A673 (cell line): ENCODE measurements at regions not wholly inside any gene's neighbourhood (a gene's known extent, or its start where the extent isn't known, plus 50 kb on each side); places are given as distances from the start of the nearest gene placed in this dataset.

Experiments
- BruUV-seq: library from RNA; stranded (reverse); fragments of 400-500 nt; replicated peaks from 2 replicates; lab custom pipeline; 2021; lab: Mats Ljungman, UMichigan
- CTCF ChIA-PET: fragments of 300-600 bp; sonication (Branson Sonifier 250); formaldehyde crosslinking; loops from one replicate; lab custom pipeline; 2022; ENCODE audit warnings: antibody characterized with exemption; lab: Charles Lee
- POLR2A ChIA-PET: fragments of 300-600 bp; sonication (Branson Sonifier 250); formaldehyde crosslinking; loops from one replicate; lab custom pipeline; 2022; ENCODE audit warnings: antibody characterized with exemption; ENCODE audit not compliant: low non-redundant PET; lab: Charles Lee
- DNase-seq: peaks from one replicate; pipeline ENCODE4 v3.0.0-alpha.2; 2015; ENCODE audit warnings: low spot score
- H3K27ac ChIP-seq: fragments of 200-600 bp; sonication (generic); 2 replicates; pipeline ENCODE4 v1.5.1; 2016; ENCODE audit warnings: mixed run types, low read depth, mild to moderate bottlenecking, mixed read lengths, antibody characterized with exemption, low read length; ENCODE audit not compliant: poor library complexity, severe bottlenecking
- H3K27me3 ChIP-seq: fragments of 200-600 bp; sonication (generic); replicated peaks from 2 replicates; pipeline ENCODE4 v1.6.1; 2017; ENCODE audit warnings: mixed run types, low read depth, mild to moderate bottlenecking, mixed read lengths, antibody characterized with exemption, low read length; ENCODE audit not compliant: insufficient read depth, poor library complexity
- H3K36me3 ChIP-seq: fragments of 200-600 bp; sonication (generic); 2 replicates; pipeline ENCODE4 v1.6.1; 2016; ENCODE audit warnings: mixed run types, mild to moderate bottlenecking, mixed read lengths, antibody characterized with exemption, low read length; ENCODE audit not compliant: insufficient read depth, poor library complexity, severe bottlenecking
- H3K4me1 ChIP-seq: fragments of 200-600 bp; sonication (generic); 2 replicates; pipeline ENCODE4 v1.6.1; 2017; ENCODE audit warnings: mixed run types, mild to moderate bottlenecking, mixed read lengths, antibody characterized with exemption, low read length; ENCODE audit not compliant: insufficient read depth, poor library complexity, severe bottlenecking
- H3K4me3 ChIP-seq: fragments of 200-600 bp; sonication (generic); 2 replicates; pipeline ENCODE4 v1.5.1; 2016; ENCODE audit warnings: low read depth, mixed run types, mild to moderate bottlenecking, mixed read lengths, low read length; ENCODE audit not compliant: poor library complexity, severe bottlenecking
- H3K9me3 ChIP-seq: fragments of 200-600 bp; sonication (generic); 2 replicates; pipeline ENCODE4 v1.6.1; 2016; ENCODE audit warnings: mixed run types, low read depth, mild to moderate bottlenecking, mixed read lengths, antibody characterized with exemption, low read length; ENCODE audit not compliant: poor library complexity, severe bottlenecking
- EZH2 ChIP-seq: fragments of 200-600 bp; sonication (generic); IDR thresholded peaks from 2 replicates; pipeline ENCODE4 v1.6.1; 2017; ENCODE audit warnings: borderline replicate concordance, low read depth, mild to moderate bottlenecking, mixed read lengths, antibody characterized with exemption, low read length; ENCODE audit not compliant: poor library complexity, severe bottlenecking
- intact Hi-C: fragments of 100-400 bp; cut with micrococcal nuclease; formaldehyde crosslinking; loops from one replicate; pipeline ENCODE4 v1.10.0; 2022; ENCODE audit not compliant: unreplicated experiment
- TF ChIP-seq, protein P1 (sequence below): fragments of 300-800, 200-600 bp; sonication (generic); conservative IDR thresholded peaks from 2 replicates; pipeline ENCODE4 v1.5.1; 2017; ENCODE audit warnings: low read depth, mild to moderate bottlenecking, antibody characterized with exemption, low read length, moderate library complexity, mixed read lengths

DNA sequence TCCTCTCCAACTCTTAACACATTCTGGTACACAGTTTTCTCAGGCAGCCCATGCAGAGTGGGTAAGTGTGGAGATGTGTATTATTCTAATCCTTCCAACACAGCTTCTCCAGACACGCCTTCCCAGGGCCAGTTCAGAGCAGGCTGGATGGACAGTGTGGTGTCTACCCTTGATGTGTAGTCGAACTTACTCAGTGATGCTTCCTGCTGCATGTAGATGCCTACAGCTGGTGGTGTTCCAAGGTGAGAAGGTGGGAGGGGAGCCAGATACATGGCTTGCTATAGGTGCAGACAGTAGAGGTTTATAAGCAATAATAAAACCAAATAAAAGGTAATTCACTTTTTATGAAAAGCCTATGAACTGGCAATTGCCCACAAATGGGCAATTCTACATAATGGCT is 104.0 kb downstream of the QRSL1 start:
- ChIA-PET POLR2A (no interaction called here), CTCF (no interaction called here)
- no peak for DNase-seq
- H3K4me1 ChIP-seq, result no peaks in the 10 kb centered on the region
- no peak overlapping the region for H3K27ac ChIP-seq
- no peaks in the 10 kb centered on the region for H3K9me3 ChIP-seq
- no peaks in the 10 kb centered on the region for H3K36me3 ChIP-seq
- BruUV-seq, result no TSS peak
- TF ChIP-seq, protein P1, sequence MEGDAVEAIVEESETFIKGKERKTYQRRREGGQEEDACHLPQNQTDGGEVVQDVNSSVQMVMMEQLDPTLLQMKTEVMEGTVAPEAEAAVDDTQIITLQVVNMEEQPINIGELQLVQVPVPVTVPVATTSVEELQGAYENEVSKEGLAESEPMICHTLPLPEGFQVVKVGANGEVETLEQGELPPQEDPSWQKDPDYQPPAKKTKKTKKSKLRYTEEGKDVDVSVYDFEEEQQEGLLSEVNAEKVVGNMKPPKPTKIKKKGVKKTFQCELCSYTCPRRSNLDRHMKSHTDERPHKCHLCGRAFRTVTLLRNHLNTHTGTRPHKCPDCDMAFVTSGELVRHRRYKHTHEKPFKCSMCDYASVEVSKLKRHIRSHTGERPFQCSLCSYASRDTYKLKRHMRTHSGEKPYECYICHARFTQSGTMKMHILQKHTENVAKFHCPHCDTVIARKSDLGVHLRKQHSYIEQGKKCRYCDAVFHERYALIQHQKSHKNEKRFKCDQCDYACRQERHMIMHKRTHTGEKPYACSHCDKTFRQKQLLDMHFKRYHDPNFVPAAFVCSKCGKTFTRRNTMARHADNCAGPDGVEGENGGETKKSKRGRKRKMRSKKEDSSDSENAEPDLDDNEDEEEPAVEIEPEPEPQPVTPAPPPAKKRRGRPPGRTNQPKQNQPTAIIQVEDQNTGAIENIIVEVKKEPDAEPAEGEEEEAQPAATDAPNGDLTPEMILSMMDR, result no peak
- TF ChIP-seq EZH2, result no peak
- H3K27me3 ChIP-seq, result no peaks in the 10 kb centered on the region
- intact Hi-C loops, result no loop called here
- H3K4me3 ChIP-seq, result no peak overlapping the region

DNA sequence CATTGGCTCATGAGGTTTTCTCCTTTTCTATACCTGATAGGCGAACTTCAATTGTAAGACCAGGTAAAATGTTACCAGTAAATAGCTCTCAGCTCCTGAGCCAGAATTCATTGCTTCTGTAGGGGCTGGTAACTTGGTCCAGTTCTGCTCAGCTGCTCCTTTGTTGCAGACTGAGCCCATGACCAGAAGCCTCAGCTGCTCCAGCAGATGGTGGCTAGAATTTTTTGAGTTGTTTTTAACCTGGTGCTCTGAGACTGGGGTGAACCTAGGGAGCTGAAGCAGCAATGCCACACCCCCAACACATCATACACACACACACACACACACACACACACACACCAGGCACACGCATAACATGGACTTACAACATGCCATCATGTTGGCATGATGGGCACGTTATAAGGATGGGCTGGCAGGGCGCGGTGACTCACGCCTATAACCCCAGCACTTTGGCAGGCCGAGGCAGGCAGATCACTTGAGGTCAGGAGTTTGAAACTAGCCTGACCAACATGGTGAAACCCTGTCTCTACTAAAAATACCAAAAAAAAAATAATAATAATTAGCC is 103.1 kb downstream of the QRSL1 start:
- intact Hi-C loops, result no loop called here
- H3K4me1 ChIP-seq, result peaks cover 8% of the 10 kb centered on the region
- TF ChIP-seq, protein P1, result no peak
- TF ChIP-seq EZH2, result no peak
- ChIA-PET CTCF (no interaction called here), POLR2A (no interaction called here)
- no peaks in the 10 kb centered on the region for H3K9me3 ChIP-seq
- no peak overlapping the region for H3K27ac ChIP-seq
- H3K4me3 ChIP-seq, result no peak overlapping the region
- no peaks in the 10 kb centered on the region for H3K27me3 ChIP-seq
- no peaks in the 10 kb centered on the region for H3K36me3 ChIP-seq
- DNase-seq, result no peak
- BruUV-seq, result no TSS peak

DNA sequence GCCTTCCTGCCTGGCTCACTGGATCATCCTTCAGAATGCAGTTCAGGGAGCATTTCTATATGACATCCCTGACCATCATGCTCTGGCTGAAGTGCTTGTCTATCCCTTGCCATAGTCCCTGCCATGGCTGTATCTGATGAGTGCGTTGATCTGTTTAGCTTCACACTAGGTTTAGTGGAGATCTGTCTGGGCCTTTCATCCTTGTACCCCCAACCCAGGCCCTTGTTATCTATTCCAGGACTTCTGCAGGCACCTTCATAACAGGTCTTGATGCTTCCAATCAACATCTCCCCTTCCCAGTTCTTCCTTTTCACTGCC is 102.4 kb downstream of the QRSL1 start:
- Histone ChIP-seq H3K27me3 (no peaks in the 10 kb centered on the region), H3K4me3 (no peak overlapping the region), H3K27ac (no peak overlapping the region), H3K4me1 (peaks cover 10% of the 10 kb centered on the region), H3K36me3 (no peaks in the 10 kb centered on the region), H3K9me3 (no peaks in the 10 kb centered on the region)
- intact Hi-C loops, result no loop called here
- ChIA-PET POLR2A (no interaction called here), CTCF (no interaction called here)
- no peak for TF ChIP-seq EZH2
- TF ChIP-seq, protein P1, result no peak
- no peak for DNase-seq
- BruUV-seq, result no TSS peak
